ENCODE measurements at regions not wholly inside any gene's neighbourhood (a gene's known extent, or its start where the extent isn't known, plus 50 kb on each side); places are given as distances from the start of the nearest gene placed in this dataset.
"Not testable (repeated sequence)": the region's sequence is repeated elsewhere in the genome, so short reads cannot be mapped to it uniquely, and the experiment has no call there.

DNA sequence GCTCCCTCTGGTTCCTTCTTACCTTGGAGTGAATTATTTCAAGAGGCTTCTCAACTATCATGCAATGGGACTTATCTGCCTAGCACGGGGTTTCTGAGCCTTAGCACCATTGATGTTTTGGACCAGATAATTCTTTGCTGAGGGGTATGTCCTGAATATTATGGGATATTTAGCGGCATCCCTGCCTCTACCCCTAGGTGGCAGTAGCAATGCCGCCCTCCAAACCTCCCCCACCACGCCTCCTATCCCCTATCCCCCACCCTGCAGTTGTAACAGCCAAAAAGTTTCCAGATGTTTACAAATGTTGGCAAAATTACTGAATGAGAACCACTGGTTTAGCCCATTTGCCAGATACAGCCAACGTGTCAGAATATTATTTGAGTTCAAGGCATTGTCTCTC is 125.5 kb downstream of the POSTN start:
- no peak for DNase-seq

DNA sequence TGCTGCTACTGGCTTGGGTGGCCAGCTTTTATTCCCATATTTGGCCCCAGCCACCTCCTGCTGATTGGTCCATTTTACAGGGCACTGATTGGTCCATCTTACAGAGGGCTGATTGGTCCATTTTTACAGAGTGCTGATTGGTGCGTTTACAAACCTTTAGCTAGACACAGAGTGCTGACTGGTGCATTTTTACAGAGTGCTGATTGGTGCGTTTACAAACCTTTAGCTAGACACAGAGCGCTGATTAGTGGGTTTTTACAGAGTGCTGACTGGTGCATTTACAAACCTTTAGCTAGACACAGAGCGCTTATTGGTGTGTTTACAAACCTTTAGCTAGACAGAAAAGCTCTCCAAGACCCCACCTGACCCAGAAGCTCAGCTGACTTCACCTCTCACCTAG is 126.3 kb downstream of the POSTN start:
- not testable (repeated sequence) for DNase-seq

DNA sequence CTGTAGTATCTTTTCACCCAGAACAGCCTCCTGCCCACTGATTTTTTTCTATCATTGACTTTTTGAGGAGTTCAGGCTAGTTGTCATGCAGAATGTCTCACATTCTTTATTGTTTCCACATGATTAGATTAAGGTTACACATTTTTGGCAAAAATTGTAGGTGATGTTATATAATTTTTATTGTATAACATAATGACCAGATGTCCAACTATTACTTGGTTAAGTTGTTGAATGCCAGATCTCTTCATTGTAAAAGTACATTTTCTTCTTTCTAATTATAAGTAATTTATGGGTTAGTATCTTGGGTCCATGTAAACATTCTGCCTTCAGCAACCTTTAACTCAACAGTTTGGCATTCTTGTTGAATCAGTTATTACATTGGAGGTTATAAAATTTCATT is 138.4 kb downstream of the POSTN start:
- DNase-seq, result no peak

DNA sequence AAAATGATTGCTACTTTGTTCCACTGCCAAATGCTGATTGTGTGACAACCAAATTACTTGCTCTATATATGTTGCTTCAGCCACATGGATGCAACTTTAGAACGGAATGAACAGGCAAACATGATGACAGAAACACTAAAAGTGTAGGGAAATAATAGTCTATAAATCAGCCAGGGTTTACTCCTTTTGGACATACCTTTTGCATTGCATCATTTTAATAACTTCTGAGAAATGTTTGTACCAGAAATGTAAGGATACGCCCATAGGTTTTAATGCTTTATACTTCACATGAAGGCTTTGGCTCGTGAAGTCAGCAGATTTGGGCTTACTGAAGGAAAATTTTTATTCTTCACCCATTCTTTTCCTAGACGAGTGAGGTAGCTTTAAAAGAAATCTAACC is 141.0 kb downstream of the POSTN start:
- no peak for DNase-seq

DNA sequence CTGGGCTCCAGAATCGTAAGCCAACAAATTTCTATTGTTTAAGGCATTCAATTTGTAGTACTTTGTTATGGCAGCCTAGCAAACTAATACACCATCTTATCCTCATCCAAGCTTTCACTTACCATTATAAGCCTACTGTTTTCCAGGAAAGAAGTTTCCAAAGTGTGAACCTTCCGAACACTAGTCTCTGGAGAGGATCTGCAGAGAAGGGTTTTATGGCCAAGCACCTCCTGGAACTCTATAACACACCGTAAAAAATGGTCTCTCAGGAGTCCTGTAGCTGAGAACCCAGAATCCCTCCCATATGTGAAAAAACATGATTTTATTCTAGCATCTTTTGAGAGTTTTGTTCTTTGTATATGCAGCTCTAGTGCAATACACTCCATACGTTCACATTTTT is 142.1 kb downstream of the POSTN start:
- no peak for DNase-seq

DNA sequence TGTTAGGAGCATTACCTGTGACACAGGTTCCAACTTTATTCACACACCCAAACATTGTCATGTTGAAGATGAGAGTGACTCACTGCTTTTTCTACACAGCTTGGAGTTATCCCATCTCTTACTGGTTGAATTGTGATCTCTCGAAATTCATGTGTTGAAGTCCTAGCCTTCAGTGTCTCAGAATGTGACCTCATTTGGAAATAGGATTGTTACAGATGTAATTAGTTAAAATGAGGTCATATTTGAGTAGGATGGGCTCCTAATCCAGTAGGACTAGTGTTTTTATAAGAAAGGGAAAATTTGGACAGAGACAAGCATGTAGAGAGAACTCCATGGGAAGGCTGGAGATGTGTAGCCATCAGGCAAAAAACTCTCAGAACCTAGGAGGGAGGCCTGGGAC is 142.5 kb downstream of the POSTN start:
- no peak for DNase-seq

DNA sequence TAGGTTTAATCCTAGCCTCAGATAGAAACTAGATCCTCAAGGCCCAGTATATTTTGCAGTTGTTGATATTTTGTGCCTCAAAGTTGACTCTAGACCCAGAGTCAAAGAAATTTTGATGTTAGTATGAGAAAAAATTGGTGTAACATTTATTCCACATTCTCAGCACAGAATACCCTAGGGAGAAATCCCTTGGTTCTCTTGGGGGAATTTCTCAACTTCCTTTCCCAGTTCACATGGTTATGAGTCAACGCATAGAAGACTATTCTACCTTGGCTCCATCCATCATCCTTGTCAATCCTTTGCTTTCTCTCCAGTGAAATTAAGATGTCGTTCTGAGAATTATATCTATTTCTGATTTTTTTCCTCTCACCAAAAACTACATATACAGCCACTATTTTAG is 145.3 kb downstream of the POSTN start:
- no peak for DNase-seq

DNA sequence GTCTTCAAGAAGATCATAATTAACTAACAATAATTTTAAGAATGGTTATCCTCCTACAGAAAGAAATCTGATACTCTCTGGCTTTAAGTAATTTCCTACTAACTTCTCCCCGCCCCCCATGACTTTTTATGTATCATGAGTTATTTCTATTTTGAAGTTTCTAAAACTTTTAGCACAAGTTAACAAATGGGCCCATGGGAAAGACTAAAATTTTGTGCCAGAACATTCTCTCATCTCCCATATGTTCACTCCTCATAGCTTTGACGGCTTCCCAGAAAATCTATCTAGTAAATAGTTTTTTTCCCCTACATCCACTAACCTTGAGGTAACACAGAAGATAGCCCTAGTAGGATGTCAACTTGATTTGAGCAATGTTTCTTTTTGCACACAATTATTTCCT is 148.3 kb downstream of the POSTN start:
- no peak for DNase-seq

DNA sequence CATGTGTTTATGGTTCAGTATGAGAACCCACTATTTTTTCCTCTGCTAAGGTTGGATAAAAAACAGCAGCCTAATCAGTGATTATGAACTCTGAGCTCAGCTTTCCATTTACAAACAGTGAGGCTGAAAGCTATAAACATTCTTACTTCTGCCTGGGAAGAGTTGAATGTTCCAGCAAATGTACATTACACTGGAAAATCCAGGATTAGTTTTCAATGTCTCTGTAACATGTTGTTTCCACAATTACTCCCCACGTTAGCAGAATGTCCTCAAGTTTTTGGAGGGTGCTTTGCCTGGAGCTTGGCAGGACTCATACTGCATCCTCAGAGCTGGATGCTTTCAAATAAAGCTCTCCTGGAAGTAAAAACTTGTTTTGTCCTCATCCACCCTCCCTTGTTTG is 150.4 kb downstream of the POSTN start:
- DNase-seq, result no peak

DNA sequence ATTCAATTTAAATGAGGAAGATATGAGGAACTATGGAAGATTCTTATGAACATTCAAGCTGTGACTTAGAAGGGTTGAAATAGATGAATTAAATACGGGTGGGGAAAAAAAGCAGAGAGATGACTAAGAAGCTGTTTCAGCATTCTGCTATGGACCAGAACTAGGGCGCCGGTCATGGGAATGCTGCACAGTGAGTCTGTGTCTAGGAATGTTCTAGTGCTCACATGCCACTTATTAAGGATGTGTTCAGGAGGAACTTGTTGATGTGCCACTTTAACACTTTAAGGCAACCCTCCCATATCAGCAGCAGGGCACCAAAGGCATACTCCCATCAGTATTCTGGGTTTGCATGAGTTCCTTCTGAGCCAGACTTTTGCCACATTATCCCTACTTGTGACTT is 152.1 kb downstream of the POSTN start:
- no peak for DNase-seq

DNA sequence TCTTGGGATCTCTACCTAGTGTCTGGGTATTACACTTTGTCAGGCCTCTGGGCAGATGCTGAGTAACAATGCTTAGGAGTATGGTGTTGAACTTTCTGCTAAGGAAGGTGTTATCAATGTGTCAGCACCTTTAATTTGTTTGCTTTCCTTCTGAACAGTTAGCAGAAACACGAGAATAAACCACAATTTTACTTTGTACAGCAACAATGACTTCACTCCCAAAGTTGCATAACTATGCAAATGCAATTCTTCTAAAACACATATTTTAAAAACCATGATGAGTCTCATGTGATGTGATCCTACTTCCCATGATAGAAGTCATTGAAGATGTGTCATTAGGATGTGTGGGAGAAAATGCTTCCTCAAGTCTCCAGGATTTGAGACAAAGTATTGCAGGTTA is 155.0 kb downstream of the POSTN start:
- no peak for DNase-seq

DNA sequence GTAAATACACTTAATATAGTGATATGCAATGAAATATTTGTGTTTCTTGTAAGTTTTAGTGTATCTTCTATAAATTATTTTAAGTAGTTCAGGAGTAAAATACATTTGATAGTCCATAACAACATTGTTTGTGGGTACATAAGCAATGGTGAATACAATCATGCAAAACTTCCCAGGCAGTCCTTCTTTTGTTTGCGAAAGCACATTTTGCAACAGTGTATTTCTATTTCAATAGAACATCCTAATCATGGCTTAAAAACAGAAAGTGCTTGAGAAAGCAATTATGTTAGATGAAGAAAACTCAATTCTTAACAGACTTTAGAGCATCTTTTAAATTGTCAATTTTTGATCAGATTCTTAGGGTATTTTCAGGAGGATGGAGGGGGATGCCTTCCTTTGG is 155.6 kb downstream of the POSTN start:
- DNase-seq, result no peak

DNA sequence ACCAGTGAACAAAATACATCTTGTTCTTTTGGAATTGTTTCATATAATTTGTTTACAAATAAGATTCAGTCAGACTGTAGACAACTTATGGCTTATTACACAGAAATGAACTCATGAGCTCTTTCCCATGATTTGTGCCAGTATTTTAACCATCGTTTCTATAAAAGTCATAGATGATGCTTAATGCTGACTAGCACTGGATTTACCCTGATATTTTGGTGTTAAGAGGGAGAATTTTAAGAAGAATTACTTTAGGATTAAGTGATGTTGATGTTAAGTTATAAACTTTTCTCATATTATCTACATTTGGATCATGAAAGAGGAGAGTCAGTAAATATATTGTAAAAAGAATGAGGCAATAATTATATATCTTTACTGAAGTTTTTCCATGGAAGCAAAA is 162.7 kb downstream of the POSTN start:
- no peak for DNase-seq

DNA sequence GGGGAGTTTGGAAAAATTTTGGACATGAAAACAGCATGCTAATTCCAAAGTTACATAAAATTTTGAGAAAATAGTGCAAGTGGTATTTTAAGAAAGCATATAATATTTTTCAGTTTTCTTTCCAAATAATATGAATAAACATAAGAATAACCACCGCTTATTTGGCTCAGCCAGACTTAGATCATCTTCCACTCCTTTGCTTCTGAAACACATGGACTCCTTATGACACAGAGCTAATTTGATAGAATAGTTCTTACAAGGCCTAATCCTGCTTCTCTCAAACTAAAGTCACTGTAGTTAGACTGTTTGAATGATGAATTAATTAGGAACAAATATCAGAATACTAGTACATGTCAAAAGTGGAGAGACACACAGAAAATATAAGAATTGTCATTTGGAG is 165.5 kb downstream of the POSTN start:
- DNase-seq, result no peak

DNA sequence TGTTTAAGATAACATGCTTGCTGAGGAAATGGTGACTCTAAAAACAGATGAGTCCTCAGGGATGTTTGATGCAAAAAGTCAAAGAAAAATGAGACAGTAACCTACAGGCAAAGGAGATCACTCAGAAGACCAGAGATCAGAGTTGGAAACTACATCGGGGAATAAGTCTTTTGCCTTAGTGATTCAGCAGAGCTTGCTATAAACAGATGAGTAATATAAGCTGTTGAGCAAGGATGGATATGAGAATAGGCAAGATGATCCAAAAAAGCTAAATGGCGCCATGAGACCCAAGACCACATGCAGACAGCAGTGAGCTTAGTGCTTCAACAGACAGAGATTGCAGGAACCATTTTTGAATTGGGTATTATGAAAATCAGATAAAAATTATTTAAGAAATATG is 168.6 kb downstream of the POSTN start:
- no peak for DNase-seq

DNA sequence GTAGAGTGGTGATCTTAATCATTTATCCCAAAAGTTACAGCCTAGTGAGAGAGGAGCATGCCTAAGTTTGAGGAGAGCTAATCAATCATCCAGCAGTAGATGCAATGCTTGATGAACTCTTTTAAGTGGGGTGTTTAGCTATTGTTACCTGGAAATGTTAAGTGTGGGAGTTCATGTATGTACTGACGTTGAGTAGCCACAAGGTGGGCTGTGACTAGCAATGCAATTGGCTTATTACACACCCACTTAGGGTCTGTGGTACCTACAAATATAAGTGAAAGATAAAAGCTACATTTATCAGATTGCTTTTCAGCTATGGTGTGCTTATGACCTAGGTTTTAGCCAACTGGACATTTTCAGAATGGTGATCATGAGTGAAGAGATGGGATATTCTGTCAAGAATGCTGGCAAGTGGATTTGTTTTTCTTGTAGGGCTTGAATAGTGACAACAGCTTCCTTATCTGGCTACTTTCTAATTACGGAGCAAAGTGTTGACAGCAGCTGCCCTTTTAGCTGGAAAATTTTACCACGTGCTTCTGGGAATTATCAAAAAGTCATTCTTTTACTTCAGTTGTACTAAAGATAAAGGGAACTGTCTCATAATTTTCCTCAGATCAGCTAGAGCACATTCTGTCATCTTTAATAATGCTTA is 170.6 kb downstream of the POSTN start:
- no peak for DNase-seq

DNA sequence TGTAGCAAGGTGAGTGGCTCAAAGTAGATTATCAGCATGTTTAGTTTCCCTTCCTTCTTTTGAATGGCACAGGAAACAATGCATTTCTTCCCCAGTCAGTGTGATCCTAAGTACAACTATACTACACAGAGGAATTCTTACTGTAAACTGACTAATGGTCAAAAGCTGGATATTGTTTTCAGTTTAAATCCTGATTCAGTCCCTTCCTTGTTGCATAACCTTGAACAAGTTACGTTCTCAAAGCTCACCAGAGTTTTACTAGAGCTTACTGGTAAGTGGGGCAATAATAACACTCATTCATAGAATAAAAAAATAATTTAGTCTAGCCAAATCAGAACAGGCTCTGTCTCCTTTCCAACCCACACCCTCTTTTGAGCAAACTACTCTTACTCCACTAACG is 180.1 kb downstream of the POSTN start:
- no peak for DNase-seq

DNA sequence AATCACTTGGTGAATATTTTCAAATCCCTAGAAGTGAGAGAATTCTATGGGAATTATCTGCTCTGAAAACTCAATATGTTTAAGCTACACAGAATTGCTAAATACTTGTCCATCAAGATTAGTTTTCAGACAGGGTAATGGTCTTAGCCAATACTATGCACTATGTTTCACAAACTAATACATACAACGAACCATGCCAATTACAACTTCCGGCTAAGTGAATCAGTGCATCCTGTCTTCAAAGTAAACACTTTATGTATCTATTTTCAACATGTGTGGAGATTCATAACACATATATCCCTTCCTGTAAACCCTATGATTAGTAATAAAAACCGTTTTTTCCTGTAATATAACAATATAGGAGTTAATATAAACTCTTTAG is 181.5 kb downstream of the POSTN start:
- no peak for DNase-seq

DNA sequence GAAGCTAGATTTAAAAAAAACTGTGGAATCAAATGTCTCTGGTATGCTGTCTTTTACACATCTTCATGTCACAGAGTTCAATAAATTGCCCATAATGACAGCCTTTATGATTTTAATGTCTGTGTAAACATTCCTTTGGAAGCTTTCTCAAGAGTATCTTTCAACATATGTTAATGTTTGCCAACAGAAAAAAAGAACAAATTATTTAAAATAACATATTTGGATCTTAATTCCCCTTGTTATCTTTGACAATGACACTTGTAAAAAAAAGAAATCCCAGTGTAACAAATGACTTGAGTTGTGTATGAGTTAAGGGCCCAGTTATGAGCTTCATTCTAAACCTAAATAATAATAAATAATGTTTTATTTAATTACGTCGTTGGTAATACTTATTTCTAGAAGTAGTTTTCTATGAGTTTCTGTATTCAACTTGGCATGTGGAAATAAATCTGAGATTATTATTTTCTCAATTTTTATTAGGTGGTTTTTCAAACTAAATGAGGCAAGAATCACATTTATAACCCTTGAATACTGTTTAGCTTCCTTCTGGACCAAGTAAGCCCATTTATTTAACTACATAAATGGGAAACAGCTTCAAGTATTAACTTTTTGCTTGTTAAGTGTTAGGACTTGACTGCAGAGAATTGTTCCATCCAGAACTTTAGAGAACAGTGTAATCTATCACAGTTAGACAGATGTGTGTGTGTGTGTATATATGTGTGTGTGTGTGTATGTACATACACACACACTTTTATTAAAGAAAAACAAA is 182.1 kb downstream of the POSTN start:
- no peak for DNase-seq

DNA sequence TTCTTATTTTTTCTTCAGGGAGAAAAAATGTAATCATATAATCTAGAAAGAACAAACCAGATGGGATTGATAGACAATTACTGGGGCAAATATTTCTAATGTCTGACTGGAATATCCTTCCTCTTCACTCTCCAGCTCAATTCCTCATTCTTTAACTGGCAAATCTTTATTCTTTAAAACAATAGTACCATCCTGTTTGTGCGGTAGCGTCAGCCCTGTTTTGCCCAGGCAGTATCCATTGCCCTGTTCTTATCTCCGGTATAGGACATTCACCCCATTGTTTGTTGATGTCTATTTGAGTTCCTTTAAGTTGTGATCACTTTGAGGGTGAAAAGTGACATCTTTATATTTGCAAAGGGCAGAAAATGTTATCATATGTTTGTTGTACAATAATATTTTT is 185.4 kb downstream of the POSTN start:
- DNase-seq, result no peak

DNA sequence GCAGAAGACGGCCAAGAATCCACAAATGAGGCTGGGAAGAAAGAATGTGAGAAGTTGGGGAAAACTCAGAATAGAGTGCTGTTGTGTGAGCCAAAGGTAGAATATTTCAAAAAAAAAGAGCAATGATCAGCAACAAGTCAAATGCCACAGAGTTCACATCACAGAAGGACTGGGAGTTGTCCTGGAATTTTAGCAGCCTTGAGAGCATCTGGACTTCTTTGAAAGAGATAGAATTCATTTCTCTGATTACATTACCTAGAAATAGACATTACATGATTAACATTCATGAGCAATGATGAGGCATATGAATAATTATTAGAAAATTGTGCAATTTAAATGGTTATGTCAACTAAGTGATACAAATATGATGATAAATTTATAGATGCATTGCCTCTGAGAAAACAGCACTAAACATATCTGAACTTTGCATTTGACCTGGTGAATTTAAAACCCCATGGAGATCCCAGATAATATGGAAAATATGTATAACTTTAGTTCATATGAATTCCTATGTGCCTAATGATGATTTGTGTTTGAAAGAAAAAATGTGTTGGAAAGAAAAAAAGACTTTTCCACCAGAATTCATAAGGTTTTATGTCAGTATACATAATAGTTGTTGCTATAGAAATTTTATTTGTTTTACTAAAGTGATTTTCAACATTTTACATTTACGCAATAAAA is 186.2 kb downstream of the POSTN start:
- DNase-seq, result no peak

DNA sequence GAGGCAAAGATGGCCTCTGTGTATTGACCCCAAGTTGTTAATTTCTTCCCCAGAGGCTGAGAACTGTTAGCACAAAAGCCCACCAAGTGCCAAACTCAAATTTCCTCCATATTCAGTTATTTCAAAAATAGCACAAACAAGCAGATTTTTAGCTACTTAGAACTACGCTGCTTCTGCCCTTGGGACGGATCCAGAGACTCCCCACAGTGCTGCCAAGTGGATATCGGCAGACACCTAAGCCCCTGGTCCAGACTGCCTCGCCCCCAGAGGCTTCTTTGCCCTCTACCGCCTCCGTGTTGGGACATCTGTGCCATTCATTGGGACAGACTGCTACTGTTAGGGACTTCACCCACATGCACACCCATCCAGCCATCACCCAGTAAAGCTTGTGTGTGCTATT is 188.3 kb downstream of the POSTN start:
- no peak for DNase-seq

DNA sequence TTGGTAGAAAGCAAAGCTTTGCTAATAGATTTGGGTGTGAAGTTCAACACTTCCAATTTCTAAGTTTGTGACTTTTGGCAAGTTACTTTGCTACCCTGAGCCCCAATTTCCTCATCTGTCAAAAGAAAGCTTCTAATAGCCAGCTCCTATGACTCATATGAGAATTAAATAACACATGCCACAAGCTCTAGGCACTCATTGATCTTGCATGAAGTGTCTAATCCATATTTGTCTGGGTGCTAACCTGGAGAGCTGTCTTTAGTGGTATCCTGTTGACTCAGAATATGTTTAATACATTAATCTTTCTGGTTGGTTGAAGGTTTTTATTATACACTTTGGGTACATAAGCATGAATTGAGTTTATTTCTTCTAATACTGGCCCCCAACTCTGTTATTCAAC is 188.8 kb downstream of the POSTN start:
- DNase-seq, result no peak

DNA sequence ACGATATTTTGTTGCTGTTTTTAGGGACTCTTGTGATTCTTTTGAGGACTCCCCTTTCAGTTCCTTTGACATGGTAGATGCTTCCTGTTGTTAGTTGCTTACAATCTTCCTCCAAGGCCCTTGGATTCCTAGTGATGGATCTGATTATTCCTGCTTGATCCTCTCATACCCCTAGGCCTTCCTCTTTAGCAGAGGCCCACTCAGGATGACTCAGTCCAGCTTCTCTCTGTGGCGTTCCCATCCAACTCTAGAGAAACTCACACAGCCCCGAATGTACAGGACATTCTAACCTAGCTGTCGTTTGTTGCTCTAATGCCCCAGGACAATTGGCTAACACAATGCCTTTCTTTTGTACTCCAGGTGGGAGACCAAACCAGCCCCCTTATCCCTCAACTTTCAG is 191.4 kb downstream of the POSTN start:
- DNase-seq, result no peak

DNA sequence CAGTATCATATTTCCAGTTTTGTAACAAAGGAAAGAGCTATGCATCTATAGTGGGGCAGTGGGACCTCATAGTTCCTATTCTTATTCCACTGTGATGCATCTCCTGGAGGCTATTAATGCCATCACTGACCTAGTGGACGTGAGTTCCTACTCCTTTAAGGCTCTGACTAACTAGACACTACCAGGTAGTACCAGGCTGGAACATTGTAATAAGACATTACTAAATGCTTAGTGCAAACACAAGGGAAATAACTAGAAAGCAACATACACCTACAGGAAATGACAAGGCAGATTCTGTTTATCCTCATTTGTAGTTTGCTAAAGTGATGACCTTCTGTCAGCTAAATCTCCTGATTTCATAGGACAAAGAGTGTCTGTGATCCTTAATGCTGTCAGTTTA is 192.5 kb downstream of the POSTN start:
- no peak for DNase-seq

Measured in NCI-H2029 (cell line).